Chondrocyte (in vitro differentiated cells): ENCODE measurements at regions not wholly inside any gene's neighbourhood (a gene's known extent, or its start where the extent isn't known, plus 50 kb on each side); places are given as distances from the start of the nearest gene placed in this dataset.
A peak's percentile ranks its signal among the peaks of the same experiment; 100 is the strongest.

Experiments used
- DNase-seq: peaks from one replicate; pipeline ENCODE4 v3.0.0; 2021; ENCODE audit warnings: mixed read lengths, low spot score
- H3K27ac Mint-ChIP-seq: one replicate; pipeline ENCODE4 v1.8.0; 2021; ENCODE audit warnings: mild to moderate bottlenecking, moderate library complexity, mixed read lengths; ENCODE audit not compliant: unreplicated experiment
- H3K27me3 Mint-ChIP-seq: 2 replicates; pipeline ENCODE4 v1.8.0; 2021; ENCODE audit warnings: low read depth, mixed read lengths
- H3K36me3 Mint-ChIP-seq: 2 replicates; pipeline ENCODE4 v1.8.0; 2021; ENCODE audit warnings: low read depth, mixed read lengths
- H3K4me1 Mint-ChIP-seq: 2 replicates; pipeline ENCODE4 v1.8.0; 2021; ENCODE audit warnings: low read depth, mild to moderate bottlenecking, mixed read lengths
- H3K4me3 Mint-ChIP-seq: one replicate; pipeline ENCODE4 v1.8.0; 2021; ENCODE audit warnings: mild to moderate bottlenecking, moderate library complexity, mixed read lengths; ENCODE audit not compliant: unreplicated experiment
- H3K9me3 Mint-ChIP-seq: 2 replicates; pipeline ENCODE4 v1.8.0; 2021; ENCODE audit warnings: low read depth, mixed read lengths
- TF ChIP-seq, protein P1 (sequence below): fragments of 200-600 bp; sonication (generic); IDR thresholded peaks from 2 replicates; pipeline ENCODE4 v1.5.0; 2021; ENCODE audit warnings: antibody characterized with exemption, mild to moderate bottlenecking, moderate library complexity

DNA sequence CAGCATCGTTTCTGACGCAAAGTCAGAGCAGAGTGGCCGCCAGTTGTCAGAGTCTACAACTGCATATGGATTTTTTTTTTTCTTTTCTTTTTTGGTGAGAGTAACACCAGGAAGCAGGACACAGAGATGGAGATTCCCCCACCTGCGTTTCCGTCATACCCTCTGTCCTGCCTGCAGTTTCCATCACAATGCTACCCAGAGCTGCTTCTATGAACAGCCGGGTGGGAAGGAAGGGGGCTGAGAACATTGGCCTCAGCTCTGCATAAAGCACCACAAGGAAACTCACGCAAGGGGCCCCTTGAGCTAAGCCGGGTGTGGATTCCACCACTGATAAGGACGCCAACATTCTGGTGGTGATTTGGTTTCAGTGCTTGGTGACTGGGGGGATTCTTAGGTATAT, 183.5 kb upstream of the AFDN start:
- peaks cover 2% of the 10 kb centered on the region for H3K9me3 Mint-ChIP-seq
- peaks cover 9% of the 10 kb centered on the region for H3K4me1 Mint-ChIP-seq
- DNase-seq, result no peak
- TF ChIP-seq, protein P1, sequence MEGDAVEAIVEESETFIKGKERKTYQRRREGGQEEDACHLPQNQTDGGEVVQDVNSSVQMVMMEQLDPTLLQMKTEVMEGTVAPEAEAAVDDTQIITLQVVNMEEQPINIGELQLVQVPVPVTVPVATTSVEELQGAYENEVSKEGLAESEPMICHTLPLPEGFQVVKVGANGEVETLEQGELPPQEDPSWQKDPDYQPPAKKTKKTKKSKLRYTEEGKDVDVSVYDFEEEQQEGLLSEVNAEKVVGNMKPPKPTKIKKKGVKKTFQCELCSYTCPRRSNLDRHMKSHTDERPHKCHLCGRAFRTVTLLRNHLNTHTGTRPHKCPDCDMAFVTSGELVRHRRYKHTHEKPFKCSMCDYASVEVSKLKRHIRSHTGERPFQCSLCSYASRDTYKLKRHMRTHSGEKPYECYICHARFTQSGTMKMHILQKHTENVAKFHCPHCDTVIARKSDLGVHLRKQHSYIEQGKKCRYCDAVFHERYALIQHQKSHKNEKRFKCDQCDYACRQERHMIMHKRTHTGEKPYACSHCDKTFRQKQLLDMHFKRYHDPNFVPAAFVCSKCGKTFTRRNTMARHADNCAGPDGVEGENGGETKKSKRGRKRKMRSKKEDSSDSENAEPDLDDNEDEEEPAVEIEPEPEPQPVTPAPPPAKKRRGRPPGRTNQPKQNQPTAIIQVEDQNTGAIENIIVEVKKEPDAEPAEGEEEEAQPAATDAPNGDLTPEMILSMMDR, result no peak
- H3K27me3 Mint-ChIP-seq, result no peaks in the 10 kb centered on the region
- no peaks in the 10 kb centered on the region for H3K36me3 Mint-ChIP-seq
- no peak overlapping the region for H3K4me3 Mint-ChIP-seq
- H3K27ac Mint-ChIP-seq, result no peak overlapping the region

DNA sequence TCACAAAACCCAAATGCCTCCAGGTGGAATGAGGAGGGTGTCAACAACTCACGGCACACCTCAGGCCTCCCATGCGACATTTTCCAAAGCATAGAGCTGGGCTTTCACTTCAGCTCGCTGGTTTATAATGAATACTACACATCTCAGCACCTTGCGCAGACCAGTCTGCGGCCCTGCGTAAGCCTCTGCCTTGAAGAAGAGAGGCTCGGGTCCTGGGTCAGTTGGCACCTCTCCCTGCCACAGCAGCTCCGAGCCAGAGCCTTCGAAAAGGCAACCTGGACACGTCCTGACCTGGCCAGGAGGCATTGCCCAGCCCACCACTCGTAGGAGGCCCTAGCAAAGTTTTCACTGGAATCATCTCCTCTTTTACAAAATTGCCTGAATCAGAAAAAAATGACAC, 183.0 kb upstream of the AFDN start:
- Mint-ChIP-seq H3K9me3 (peaks cover 2% of the 10 kb centered on the region), H3K4me1 (peaks cover 9% of the 10 kb centered on the region), H3K36me3 (no peaks in the 10 kb centered on the region), H3K27me3 (no peaks in the 10 kb centered on the region), H3K27ac (no peak overlapping the region), H3K4me3 (no peak overlapping the region)
- TF ChIP-seq, protein P1, result no peak
- peak; percentile 56 for DNase-seq

DNA sequence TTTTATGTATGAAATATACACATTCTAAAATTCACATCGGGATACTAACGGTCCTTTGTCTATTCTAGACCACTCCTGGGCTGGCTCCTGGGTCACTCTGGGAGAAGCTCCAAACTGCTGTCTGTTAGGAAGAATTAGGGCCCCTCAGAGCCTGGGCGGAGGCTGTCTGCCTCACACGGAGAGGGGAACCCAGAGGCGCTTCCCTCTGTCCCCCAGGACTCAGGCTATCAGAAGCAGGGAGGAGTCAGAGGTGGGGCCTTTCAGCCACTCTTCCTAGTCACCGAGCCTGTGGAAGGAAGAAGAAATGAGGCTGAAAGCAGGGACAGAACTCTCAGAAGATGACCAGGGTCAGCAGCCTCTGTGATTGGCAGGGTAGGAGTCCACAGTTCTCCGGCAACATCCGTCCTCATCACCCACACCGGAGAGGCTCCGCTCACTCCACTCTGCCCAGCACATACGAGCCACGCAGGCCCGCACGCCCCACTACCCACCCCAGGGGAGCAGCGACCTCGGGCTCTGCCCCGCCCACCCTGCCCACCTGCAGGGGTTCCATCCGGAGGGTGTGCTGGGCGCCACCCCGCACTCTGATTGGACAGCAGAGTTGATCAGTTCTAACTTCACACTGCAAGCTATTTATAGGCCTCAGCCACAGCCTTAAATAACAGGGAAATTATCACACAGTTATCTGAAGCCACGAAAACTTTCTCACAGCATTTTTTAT, 182.1 kb upstream of the AFDN start:
- Mint-ChIP-seq H3K4me3 (no peak overlapping the region), H3K27me3 (peaks cover 1% of the 10 kb centered on the region), H3K9me3 (peaks cover 2% of the 10 kb centered on the region), H3K27ac (no peak overlapping the region), H3K36me3 (no peaks in the 10 kb centered on the region), H3K4me1 (peaks cover 9% of the 10 kb centered on the region)
- peak; percentile 79 for DNase-seq
- TF ChIP-seq, protein P1, result no peak

DNA sequence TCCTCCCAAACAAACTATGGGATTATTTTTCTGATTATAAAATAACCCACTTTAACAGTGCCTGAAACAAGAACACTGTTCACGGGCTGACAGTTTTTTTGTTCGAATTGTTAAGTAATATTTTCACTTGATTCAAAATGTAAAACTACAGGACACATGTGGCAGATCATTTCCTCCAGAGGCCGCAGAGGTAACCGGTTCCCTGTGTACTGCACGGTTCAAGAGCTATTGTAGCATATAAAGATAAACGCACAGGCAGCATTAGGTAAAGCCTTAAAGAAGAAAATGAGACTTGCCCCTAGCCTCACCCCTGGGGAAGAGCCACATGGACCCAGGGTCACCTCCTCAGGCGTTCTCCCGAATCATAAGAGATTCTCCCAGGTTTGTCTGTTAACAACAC, 181.3 kb upstream of the AFDN start:
- H3K4me1 Mint-ChIP-seq, result peaks cover 9% of the 10 kb centered on the region
- TF ChIP-seq, protein P1, result no peak
- peaks cover 1% of the 10 kb centered on the region for H3K27me3 Mint-ChIP-seq
- H3K27ac Mint-ChIP-seq, result no peak overlapping the region
- no peak for DNase-seq
- H3K4me3 Mint-ChIP-seq, result no peak overlapping the region
- no peaks in the 10 kb centered on the region for H3K36me3 Mint-ChIP-seq
- H3K9me3 Mint-ChIP-seq, result peaks cover 2% of the 10 kb centered on the region

DNA sequence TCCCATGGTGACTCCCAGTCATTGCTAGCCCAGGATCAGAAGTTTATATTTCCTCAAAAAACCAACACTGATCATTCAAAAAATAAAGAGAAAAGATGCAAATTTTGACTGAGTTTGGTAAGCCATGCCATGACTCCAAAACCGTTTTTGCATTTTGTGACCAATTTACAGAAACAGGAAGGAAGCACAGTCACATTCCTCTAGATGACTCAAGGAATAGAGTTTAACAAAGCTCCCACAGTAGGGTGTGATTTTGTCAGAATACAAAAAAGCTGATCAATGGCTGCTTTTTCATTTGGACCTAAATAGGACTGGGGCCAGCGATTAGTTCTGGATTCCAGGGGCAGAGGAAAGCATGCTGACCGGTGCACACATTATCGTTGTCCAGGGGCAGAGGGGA, 179.4 kb upstream of the AFDN start:
- peaks cover 1% of the 10 kb centered on the region for H3K27me3 Mint-ChIP-seq
- peaks cover 9% of the 10 kb centered on the region for H3K4me1 Mint-ChIP-seq
- H3K36me3 Mint-ChIP-seq, result no peaks in the 10 kb centered on the region
- TF ChIP-seq, protein P1, result no peak
- H3K4me3 Mint-ChIP-seq, result no peak overlapping the region
- H3K27ac Mint-ChIP-seq, result no peak overlapping the region
- peaks cover 2% of the 10 kb centered on the region for H3K9me3 Mint-ChIP-seq
- no peak for DNase-seq
